Activated T-cell treated with anti-CD3 and anti-CD28 coated beads, Interleukin-2, amount 50 U/mL, for 1 hour (primary cell): ENCODE measurements at regions not wholly inside any gene's neighbourhood (a gene's known extent, or its start where the extent isn't known, plus 50 kb on each side); places are given as distances from the start of the nearest gene placed in this dataset.

ENCODE experiments used
- DNase-seq: peaks from one replicate; pipeline ENCODE4 v3.0.0-alpha.2; 2020

GRCh38 chr20:39851459-39851858, 837.6 kb downstream of the MAFB start:
- DNase-seq = no peak

DNA sequence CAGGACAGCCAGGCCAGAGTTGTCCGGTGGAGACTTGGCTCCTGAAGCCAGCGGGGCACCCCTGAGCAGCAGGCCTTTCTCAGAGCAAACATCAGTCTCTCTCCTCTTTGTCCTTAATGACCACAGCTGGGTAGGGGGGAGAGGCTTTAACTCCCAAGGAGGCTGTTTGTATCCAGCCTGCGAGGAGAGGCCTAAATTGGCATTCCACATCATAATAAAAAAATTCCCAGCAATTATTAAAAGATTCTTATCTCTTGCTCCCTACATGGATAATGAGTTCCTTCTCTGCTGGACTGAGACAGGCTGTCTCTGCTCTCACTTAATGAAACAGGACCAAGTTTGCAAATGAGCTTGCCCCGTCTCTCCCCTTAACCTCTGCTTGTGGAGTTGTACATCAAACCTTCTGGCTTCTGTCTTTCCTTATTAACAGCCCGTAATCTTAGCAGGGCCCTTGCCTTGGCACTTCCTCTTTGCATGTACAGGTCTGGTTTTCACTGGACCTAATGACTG, 838.2 kb downstream of the MAFB start:
- no peak for DNase-seq

DNA sequence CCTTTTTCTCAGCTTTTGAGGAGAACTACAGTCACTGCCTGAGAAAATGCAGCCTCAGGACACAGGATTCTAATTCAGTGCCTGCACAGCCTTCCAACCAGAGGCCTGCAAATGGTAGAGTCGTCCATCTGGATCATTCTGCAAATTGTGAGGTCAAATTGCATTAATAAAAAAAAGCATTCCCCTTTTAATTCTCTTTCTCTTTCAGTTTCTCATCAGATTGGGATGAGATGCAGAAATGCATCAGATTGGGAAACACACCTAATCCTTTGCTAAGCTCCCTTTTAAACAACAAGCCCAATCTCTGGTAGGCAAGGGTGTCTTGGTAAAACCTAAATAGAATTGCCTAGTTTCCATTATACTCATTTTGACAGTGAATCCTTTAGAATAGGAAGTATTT, 838.8 kb downstream of the MAFB start:
- DNase-seq = no peak

DNA sequence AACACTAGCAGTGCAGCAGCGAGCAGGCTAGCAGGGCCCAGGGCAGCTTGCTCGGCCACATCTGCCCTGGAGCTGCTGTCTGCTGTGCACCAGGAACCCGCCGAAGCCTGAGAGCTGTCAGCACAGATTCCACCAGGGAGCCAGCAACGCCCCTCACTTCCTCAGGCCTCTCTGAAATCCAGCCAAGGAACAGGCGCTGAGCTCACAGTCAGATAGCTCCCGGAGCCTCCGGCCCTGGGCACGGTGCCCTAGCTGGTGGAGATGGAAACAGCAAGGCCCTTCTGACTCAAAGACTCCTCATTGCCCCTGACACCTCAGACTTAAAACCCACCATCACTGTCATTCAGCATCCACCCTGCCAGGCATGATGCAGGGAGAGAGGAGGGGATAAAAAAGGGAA, 839.4 kb downstream of the MAFB start:
- DNase-seq = no peak

DNA sequence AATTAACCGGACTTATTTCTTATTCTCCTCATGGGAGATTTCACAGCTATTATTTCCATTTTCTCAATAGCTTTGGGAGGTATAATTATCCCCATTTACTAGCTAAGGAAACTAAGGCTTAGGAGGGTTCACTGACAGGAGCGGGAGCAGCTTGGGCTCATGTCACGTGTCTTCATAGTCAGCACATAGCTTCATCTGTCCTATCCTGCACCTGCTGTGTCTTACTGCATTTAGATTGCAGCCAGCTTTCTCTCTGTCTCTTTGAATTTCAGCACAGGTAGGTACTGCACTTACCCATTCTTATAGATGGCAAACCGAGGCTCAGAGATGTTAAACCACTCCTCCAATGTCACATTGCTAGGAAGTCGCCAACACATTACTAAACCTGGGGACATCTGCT, 839.9 kb downstream of the MAFB start:
- no peak for DNase-seq

- DNase-seq = no peak
These were observed 849.5 kb downstream of the MAFB start for GRCh38 chr20:39839399-39840119.

DNA sequence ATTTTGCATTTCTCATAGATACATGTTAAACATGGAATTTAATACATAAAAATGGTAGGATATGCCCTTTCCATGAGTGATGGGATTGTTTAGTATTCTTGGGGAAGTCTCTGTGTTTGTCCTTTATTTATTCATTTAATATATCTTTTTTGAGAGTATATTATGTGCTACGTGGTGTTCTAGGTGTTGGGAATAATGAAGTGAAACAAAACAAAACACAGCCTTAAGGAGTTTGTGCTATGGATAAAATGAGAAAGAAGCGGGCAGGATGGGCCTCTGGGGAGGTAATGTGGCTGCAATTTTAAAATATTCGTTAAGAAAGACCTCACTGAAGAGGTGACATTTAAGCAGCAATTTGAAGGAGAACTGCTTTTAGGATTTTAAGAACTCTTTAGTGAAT, 851.5 kb downstream of the MAFB start:
- no peak for DNase-seq

GRCh38 chr20:39835130-39835842, 853.8 kb downstream of the MAFB start:
- no peak for DNase-seq

DNA sequence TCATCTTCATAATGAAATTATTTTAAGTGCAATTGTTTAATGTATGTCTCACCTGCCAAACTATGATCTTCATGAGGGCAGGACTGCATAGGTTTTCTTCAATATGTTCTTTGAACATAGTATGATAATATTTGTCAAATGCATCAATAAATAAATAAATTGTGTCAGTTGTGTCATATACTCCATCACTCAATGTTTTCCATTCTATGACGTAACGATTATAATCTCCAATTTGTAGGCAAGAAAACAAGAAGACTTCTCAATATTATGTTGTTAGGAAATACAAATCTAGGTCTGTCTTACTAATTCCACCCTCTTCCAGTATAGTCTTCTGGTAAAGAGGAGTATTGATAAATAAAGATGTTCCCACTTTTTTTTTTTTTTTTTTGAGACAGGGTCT, 858.1 kb downstream of the MAFB start:
- no peak for DNase-seq

DNA sequence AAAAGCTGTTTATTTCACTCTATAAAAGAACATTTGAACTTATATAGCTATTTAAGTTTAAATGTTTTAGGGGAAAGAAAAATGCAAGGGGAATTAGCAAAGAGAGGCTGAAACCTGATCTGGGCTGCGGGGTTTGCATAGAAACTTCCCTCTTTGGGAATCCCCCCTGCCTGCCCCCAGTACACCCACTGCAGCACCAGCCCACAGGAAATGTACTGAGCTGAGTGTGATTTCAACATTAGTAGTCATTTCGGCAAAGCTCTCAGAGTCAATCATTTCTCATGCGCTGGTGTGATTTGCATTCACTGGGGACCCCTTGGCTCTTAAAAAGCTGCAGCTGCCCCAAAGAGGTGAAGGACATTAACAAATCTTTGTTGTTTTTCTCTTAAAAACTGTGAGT, 859.4 kb downstream of the MAFB start:
- no peak for DNase-seq

DNA sequence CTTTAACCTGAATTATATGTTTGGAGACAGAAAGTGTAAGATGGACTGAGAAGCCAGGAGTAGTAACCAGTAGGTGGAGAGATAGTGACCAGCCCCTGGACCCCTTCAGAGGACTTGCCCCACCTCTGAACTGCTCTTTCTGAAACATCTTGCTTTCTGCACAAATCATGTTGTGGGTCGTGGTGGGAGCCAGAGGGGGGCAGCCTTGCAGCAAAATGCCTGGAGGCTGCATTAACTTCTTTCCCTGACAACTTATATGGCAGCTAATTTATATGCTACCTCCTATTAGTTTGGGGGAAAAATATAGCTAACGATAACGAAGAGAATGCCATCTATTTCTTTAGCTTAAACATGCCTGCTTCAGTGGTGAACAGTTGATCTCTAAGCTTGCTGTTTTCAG, 859.8 kb downstream of the MAFB start:
- DNase-seq = no peak

- DNase-seq = no peak
These were observed 863.1 kb downstream of the MAFB start for GRCh38 chr20:39825950-39826349.

DNA sequence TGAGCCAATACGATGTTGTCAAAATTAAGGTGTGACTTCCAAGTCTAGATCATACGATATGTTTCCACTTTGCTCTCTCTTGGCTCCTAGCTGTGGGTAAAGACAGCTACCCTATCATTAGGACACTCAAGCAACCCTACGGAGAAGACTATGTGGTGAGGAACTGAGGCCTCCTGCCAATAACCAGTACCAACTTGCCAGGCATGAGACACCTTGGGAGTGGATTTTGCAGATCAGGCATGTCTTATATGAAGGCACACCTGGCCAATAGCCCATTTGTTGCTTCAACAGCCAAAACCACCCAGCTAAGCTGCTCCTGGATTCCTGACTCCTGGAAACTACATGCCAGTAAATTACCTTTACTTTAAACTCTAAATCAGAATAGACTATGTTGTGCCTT, 863.4 kb downstream of the DHX35 start:
- DNase-seq = no peak

- DNase-seq = no peak
These were observed 861.1 kb downstream of the DHX35 start for GRCh38 chr20:39823224-39823623.

- no peak for DNase-seq
These were observed 860.5 kb downstream of the DHX35 start for GRCh38 chr20:39822667-39823066.

GRCh38 chr20:39813190-39813829, 851.2 kb downstream of the DHX35 start:
- DNase-seq = no peak

GRCh38 chr20:39812116-39812515, 850.0 kb downstream of the DHX35 start:
- DNase-seq = no peak

DNA sequence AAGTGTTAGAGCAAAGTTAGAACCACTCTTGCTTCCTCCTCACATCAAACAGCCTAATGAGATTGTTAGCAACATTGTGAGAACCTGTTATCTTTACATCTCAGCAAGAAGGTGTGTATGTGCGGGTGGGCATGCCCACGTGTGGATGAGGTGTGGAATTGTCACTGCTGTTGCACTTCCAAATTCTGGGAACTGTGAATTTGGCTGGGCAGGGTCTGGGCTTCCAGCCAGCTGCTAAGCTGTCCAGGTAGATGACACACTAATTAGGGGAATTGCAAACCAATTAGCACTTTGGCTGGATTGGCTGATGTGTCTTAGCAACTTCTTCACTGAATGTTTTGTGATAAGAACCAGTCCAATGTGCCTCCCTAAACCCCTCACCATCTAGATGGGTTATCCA, 848.2 kb downstream of the DHX35 start:
- DNase-seq = no peak

- DNase-seq = no peak
These were observed 846.5 kb downstream of the DHX35 start for GRCh38 chr20:39808613-39809012.

DNA sequence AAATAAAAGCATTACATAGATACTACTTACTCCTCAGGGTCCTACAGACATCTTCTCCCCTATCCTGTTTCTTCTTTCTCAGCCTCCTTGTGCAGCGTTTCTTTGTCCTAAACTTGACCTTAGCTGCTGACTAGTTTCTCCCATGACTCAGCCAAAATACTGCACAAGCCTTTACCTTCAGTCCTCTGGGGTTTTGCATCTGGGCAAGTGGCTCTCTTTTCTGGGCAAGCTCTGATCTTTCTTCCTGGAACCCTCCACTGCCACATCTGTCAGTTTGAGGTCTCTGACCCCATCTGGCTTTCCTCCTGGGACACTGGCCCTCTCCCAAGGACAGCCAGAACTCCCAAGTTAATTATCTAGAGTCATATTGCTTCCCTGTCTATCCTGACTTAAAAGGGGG, 838.4 kb downstream of the DHX35 start:
- no peak for DNase-seq

- DNase-seq = no peak
These were observed 838.0 kb downstream of the DHX35 start for GRCh38 chr20:39800111-39800510.

DNA sequence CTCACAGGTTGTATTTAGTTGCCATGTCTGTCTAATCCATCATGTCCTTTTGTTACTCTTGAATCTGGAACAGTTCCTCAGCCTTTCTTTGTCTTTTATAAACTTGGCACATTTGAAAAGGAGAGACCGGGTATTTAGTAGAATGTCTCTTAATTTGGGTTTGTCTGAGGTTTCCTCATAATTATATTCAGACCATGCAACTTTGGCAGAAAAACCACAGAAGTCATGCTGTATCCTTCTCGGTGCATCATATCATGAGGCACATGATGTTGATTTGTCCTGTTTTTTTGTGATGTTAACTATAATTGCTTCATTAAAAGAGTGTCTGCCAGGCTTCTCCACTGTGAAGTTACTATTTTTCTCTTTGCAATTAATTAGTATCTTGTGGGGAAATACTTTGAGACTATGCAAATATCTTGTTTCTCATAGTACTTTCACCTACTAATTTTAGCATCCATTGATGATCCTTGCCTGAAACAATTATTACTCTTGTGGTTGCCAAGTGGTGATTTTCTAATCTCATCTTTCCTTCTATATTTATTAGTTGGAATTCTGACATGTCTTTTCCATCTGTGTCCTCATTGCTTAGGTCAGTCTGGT, 837.3 kb downstream of the DHX35 start:
- DNase-seq = no peak

DNA sequence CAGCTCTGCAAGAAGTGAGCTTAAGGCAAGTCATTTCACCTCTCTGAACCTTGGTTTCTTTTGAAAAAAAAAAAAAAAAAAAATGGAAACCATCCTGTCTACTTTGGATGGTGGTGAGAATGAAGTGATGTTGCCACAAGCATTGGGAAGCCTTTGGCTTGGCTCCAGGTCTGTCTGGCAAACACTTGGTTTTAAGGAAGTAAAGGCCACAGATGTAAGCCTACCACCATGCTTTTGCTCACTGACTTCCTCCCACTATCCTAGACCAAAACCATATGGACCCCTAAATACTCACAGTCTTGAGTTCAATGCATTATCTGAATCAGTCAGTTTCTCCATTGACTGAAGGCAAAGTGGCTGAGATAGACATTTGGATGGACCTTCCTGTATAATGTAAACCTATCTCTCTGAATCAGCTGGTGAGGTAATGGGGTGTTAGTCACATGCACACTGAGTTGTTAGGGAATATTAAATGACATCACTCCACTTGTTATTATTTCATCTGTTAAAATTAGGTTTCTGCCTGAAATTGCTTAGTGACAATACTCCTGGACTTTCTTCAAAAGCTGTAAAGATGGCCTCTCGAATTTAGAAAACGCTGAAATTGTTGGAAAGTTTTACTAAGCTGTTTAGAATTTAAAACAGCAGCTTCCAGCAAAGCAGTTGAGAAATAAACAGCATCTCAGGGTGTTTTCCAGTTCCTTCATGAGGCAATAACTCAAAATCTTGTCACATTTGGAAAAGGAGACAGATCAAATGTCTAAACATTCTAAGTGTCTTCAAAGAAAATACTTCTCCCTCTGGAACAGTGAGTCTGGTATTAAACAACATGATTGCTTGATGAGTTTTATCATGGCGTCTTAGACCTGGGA, 833.5 kb downstream of the DHX35 start:
- DNase-seq = no peak
